IPS-18a (cell line): ENCODE measurements at regions not wholly inside any gene's neighbourhood (a gene's known extent, or its start where the extent isn't known, plus 50 kb on each side); places are given as distances from the start of the nearest gene placed in this dataset.
"Not testable (repeated sequence)": the region's sequence is repeated elsewhere in the genome, so short reads cannot be mapped to it uniquely, and the experiment has no call there.

ENCODE experiments used
- H3K27ac ChIP-seq: one replicate; pipeline ENCODE4 v1.5.1; 2013; ENCODE audit warnings: low read length
- H3K27me3 ChIP-seq: one replicate; pipeline ENCODE4 v1.6.1; 2013; ENCODE audit warnings: mild to moderate bottlenecking, low read length; ENCODE audit not compliant: control insufficient read depth, insufficient read depth
- H3K36me3 ChIP-seq: one replicate; pipeline ENCODE4 v1.6.1; 2013; ENCODE audit warnings: low read depth, low read length; ENCODE audit not compliant: control insufficient read depth
- H3K4me1 ChIP-seq: one replicate; pipeline ENCODE4 v1.6.1; 2013; ENCODE audit warnings: low read depth, low read length; ENCODE audit not compliant: control insufficient read depth
- H3K4me3 ChIP-seq: one replicate; pipeline ENCODE4 v1.5.1; 2013; ENCODE audit warnings: low read length
- H3K9ac ChIP-seq: one replicate; pipeline ENCODE4 v1.6.1; 2013; ENCODE audit warnings: mild to moderate bottlenecking, low read length, moderate library complexity
- H3K9me3 ChIP-seq: one replicate; pipeline ENCODE4 v1.6.1; 2013; ENCODE audit warnings: low read depth, low read length; ENCODE audit not compliant: control insufficient read depth

- not testable (repeated sequence) for H3K36me3 ChIP-seq, H3K9me3 ChIP-seq, H3K27me3 ChIP-seq, H3K4me1 ChIP-seq, H3K9ac ChIP-seq, H3K27ac ChIP-seq, H3K4me3 ChIP-seq
Observed at GRCh38 chrX:63176578-63176977, 174.6 kb downstream of the SPIN4 start.

GRCh38 chrX:63173841-63174718, 177.1 kb downstream of the SPIN4 start:
- H3K4me1 ChIP-seq, H3K9me3 ChIP-seq, H3K9ac ChIP-seq: not testable (repeated sequence)

DNA sequence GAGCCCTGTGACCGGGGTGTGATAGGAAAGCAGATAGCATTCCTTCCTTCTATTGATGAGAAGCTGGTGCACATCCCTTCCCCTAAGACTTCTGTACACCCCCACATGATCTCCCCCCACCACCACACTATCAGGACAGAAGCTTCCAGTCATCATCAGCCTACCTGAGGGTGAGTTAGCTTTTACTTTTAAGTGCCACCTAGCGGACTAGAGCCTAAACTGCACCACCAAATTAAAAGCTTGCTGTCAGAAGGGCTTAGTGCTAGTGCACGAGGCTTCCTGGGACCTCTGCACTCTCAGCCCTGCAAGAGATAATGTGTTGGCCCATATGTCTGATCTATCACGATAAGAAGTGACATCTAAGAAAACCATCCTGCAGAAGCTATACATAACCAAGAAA, 181.7 kb downstream of the SPIN4 start:
- H3K27me3 ChIP-seq, H3K4me3 ChIP-seq, H3K9me3 ChIP-seq, H3K36me3 ChIP-seq, H3K9ac ChIP-seq, H3K4me1 ChIP-seq, H3K27ac ChIP-seq: not testable (repeated sequence)

More at GRCh38 chrX:63173841-63174718, 177.1 kb downstream of the SPIN4 start:
- H3K4me3 ChIP-seq, H3K27me3 ChIP-seq, H3K36me3 ChIP-seq, H3K27ac ChIP-seq: not testable (repeated sequence)

- not testable (repeated sequence) for H3K9ac ChIP-seq, H3K4me1 ChIP-seq, H3K27me3 ChIP-seq, H3K36me3 ChIP-seq, H3K27ac ChIP-seq, H3K9me3 ChIP-seq, H3K4me3 ChIP-seq
Observed at GRCh38 chrX:63168949-63169348, 182.2 kb downstream of the SPIN4 start.

GRCh38 chrX:63167002-63167401, 184.1 kb downstream of the SPIN4 start:
- H3K9ac ChIP-seq, H3K36me3 ChIP-seq, H3K4me3 ChIP-seq, H3K9me3 ChIP-seq, H3K27me3 ChIP-seq, H3K27ac ChIP-seq, H3K4me1 ChIP-seq: not testable (repeated sequence)

- H3K27ac ChIP-seq, H3K4me1 ChIP-seq: not testable (repeated sequence)
Observed at GRCh38 chrX:63160994-63161393, 190.1 kb downstream of the SPIN4 start.

DNA sequence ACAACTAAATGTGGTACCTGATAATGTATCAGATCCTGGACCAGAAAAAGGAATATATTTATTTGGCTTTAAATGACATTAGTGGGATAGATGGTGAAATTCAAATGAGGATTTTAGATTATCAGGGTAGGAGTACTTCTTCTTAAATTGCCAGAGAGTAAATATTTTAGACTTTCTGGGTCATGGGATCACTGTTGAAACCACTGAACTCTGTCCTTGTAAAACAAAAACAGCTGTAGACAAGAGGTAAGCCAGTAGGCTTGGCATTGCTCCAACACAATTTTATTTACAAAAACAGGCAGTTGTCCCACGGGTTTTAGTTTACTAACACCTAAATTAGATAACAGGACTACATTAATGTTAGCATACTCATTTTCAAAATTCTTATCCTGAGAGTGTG, 190.8 kb downstream of the SPIN4 start:
- H3K36me3 ChIP-seq, H3K9ac ChIP-seq, H3K9me3 ChIP-seq, H3K4me1 ChIP-seq, H3K4me3 ChIP-seq, H3K27ac ChIP-seq, H3K27me3 ChIP-seq: not testable (repeated sequence)

More at GRCh38 chrX:63160994-63161393, 190.1 kb downstream of the SPIN4 start:
- not testable (repeated sequence) for H3K4me3 ChIP-seq, H3K36me3 ChIP-seq, H3K27me3 ChIP-seq, H3K9me3 ChIP-seq, H3K9ac ChIP-seq

DNA sequence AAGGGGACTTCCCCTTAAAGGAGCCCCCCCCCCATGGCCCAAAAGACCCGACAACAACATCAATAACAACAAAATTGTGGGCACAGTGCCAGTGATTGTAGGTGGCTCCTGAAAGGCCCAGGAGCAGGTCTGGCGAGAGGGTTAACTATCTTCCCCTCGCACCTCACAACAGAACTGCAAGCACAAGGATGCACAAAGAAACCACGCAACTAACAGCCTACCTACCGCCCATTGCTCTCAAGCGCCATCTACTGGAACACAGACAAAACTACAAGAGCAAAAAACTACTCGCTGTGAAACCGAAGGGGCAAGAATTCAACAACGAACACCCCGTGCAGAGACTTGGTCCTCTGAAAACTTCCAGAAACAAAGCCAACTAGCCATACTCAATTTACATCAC, 205.6 kb downstream of the SPIN4 start:
- not testable (repeated sequence) for H3K4me3 ChIP-seq, H3K9ac ChIP-seq, H3K27me3 ChIP-seq, H3K27ac ChIP-seq, H3K9me3 ChIP-seq, H3K4me1 ChIP-seq, H3K36me3 ChIP-seq

- not testable (repeated sequence) for H3K9ac ChIP-seq, H3K9me3 ChIP-seq, H3K4me3 ChIP-seq, H3K36me3 ChIP-seq, H3K4me1 ChIP-seq, H3K27me3 ChIP-seq, H3K27ac ChIP-seq
Observed at GRCh38 chrX:63142588-63142987, 208.5 kb downstream of the SPIN4 start.

- not testable (repeated sequence) for H3K4me1 ChIP-seq, H3K27ac ChIP-seq, H3K4me3 ChIP-seq
Observed at GRCh38 chrX:63135859-63136258, 215.3 kb downstream of the SPIN4 start.

DNA sequence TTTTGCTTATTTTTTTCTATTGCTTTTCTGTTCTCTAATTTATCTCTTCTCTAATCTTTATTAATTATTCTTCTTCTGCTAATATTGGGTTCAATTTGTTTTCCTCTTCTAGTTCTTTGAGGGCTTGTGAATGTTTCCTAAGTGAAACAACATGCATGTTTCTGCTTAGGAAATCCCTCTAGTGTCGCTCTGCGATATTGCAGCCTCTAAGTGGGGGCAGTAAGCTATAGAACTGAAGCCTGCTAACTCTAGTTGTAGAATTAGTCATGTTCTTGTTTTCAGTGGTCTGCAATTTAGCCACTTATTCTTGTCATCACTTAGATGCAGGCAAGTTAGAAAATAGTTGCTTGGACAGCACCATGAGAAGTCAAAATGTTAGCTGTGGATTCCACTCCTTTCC, 222.6 kb downstream of the SPIN4 start:
- no peak overlapping the region for H3K9ac ChIP-seq
- peaks cover 26% of the 10 kb centered on the region for H3K9me3 ChIP-seq
- no peaks in the 10 kb centered on the region for H3K4me1 ChIP-seq
- H3K27me3 ChIP-seq = no peaks in the 10 kb centered on the region
- H3K36me3 ChIP-seq = no peaks in the 10 kb centered on the region
- no peak overlapping the region for H3K27ac ChIP-seq
- H3K4me3 ChIP-seq = no peak overlapping the region

More at GRCh38 chrX:63135859-63136258, 215.3 kb downstream of the SPIN4 start:
- H3K27me3 ChIP-seq, H3K9me3 ChIP-seq, H3K36me3 ChIP-seq, H3K9ac ChIP-seq: not testable (repeated sequence)

DNA sequence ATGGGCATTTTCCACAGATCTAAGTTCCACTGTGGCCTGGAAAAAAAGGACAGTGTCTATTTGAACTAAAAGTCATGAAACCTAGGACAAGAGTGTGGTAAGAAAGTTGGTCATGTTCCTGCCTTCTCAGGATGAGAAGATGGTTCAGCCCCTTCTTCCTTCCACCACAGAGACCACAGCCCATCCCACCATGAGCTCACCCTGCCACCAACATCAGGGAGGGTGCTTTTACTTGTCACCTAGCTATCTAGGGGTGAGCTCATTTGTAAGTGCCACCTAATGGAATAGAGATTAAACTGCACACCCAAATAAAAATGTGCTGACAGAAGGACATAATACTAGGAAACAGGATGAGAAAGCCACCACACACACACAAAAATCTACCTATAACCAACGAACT, 235.9 kb downstream of the SPIN4 start:
- H3K27ac ChIP-seq = no peak overlapping the region

More for the DNA sequence above, 235.9 kb downstream of the SPIN4 start:
- Histone ChIP-seq H3K4me3 (no peak overlapping the region), H3K4me1 (no peaks in the 10 kb centered on the region), H3K27me3 (no peaks in the 10 kb centered on the region), H3K36me3 (no peaks in the 10 kb centered on the region), H3K9me3 (peaks cover 75% of the 10 kb centered on the region), H3K9ac (no peak overlapping the region)
